ENCODE measurements at regions not wholly inside any gene's neighbourhood (a gene's known extent, or its start where the extent isn't known, plus 50 kb on each side); places are given as distances from the start of the nearest gene placed in this dataset.

- H3K4me3 ChIP-seq (ENCODE audit: low read depth, low read length), result no peak overlapping the region
- H3K4me1 ChIP-seq, result no peaks in the 10 kb centered on the region
- no peaks in the 10 kb centered on the region for H3K9me3 ChIP-seq
- no peak for DNase-seq
- TF ChIP-seq, protein P1, sequence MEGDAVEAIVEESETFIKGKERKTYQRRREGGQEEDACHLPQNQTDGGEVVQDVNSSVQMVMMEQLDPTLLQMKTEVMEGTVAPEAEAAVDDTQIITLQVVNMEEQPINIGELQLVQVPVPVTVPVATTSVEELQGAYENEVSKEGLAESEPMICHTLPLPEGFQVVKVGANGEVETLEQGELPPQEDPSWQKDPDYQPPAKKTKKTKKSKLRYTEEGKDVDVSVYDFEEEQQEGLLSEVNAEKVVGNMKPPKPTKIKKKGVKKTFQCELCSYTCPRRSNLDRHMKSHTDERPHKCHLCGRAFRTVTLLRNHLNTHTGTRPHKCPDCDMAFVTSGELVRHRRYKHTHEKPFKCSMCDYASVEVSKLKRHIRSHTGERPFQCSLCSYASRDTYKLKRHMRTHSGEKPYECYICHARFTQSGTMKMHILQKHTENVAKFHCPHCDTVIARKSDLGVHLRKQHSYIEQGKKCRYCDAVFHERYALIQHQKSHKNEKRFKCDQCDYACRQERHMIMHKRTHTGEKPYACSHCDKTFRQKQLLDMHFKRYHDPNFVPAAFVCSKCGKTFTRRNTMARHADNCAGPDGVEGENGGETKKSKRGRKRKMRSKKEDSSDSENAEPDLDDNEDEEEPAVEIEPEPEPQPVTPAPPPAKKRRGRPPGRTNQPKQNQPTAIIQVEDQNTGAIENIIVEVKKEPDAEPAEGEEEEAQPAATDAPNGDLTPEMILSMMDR (IDR thresholded peaks at IDR 0.05; ENCODE audit: low read depth, low read length), result no peak
- no peaks in the 10 kb centered on the region for H3K36me3 ChIP-seq
- H3K27me3 ChIP-seq, result no peaks in the 10 kb centered on the region
Observed at GRCh38 chr13:76131551-76131950, 495.4 kb downstream of the LMO7 start.

DNA sequence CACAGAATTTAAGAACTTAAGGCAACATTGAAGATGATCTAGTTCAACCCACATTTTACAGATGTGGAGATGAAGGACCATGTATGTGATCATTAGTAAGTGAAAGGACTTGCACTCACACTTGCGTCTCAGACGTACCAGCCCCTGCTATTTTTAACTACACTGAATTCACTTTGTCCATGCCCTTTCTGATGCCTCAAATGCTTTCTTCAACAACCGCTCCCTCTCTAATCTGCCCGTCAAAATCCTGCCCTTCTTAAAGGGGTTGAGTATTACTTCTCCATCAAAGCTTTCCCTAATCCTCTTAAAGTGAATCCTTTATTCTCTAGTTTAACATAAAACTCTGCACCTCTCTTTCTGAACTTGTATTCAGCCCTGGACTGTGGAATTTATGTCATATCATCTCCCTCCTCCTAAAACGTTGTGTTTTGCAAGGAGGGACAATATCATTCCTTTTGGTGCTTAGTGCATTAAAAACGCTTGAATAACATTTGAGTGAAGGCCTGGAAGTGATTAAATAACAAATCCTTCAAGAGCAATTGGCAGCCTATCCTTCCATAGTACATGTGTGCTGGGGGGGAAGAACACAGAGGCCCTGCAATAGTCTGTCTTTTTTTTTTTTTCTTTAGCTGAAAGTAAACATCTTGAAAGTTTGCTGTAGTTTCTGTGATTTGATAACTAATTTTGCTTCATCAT lies 493.3 kb downstream of the LMO7 start:
- no peak for DNase-seq
- TF ChIP-seq, protein P1 (IDR thresholded peaks at IDR 0.05; ENCODE audit: low read depth, low read length), result no peak
- no peaks in the 10 kb centered on the region for H3K27me3 ChIP-seq
- H3K9me3 ChIP-seq, result no peaks in the 10 kb centered on the region
- no peaks in the 10 kb centered on the region for H3K36me3 ChIP-seq
- no peaks in the 10 kb centered on the region for H3K4me1 ChIP-seq
- H3K4me3 ChIP-seq (ENCODE audit: low read depth, low read length), result no peak overlapping the region

- Histone ChIP-seq H3K27me3 (no peaks in the 10 kb centered on the region), H3K4me1 (no peaks in the 10 kb centered on the region), H3K4me3 (ENCODE audit: low read depth, low read length) (no peak overlapping the region), H3K36me3 (no peaks in the 10 kb centered on the region), H3K9me3 (no peaks in the 10 kb centered on the region)
- TF ChIP-seq, protein P1 (IDR thresholded peaks at IDR 0.05; ENCODE audit: low read depth, low read length), result no peak
- DNase-seq, result no peak
Observed at GRCh38 chr13:76127922-76128321, 491.8 kb downstream of the LMO7 start.

DNA sequence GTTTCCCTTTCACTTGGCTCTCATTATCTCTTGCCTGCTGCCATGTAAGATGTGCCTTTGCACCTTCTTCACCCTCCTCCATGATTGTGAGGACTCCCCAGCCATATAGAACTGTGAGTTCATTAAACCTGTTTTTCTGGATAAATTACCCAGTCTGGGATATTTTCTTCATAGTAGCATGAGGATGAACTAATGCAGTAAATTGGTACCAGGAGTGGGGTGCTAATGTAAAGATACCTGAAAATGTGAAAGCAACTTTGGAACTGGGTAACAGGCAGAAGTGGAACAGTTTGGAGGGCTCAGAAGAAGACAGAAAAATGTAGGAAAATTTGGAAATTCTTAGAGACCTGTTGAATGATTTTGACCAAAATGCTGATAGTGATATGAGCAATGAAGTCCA lies 487.4 kb downstream of the LMO7 start:
- H3K36me3 ChIP-seq, result no peaks in the 10 kb centered on the region
- TF ChIP-seq, protein P1 (IDR thresholded peaks at IDR 0.05; ENCODE audit: low read depth, low read length), result no peak
- no peak for DNase-seq

DNA sequence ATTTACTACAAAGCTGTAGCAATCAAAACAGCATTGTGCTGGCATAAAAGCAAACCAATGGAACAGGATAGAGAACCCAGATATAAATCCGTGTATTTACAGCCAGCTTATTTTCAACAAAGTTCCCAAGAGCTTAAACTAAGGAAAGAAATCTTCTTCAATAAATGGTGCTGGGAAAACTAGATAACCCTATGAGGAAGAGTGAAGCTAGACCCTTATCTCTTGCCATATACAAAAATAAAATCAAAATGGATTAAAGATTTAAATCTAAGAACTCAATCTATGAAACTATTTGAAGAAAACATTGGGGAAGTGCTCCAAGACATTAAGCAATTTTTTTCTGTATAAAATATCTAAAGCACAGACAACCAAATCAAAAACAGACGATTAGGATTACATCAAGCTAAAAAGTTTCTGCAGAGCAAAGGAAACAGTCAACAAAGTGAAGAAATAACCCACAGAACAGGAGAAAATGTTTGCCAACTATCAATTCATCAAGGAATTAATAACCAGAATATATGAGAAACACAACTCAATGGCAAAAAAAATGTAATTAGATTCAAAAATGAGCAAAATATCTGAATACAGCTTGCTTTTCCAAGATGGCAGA lies 480.7 kb downstream of the LMO7 start:
- no peaks in the 10 kb centered on the region for H3K27me3 ChIP-seq
- H3K9me3 ChIP-seq, result no peaks in the 10 kb centered on the region
- DNase-seq, result no peak
- no peak overlapping the region for H3K4me3 ChIP-seq (ENCODE audit: low read depth, low read length)
- no peaks in the 10 kb centered on the region for H3K4me1 ChIP-seq
- no peaks in the 10 kb centered on the region for H3K36me3 ChIP-seq
- TF ChIP-seq, protein P1 (IDR thresholded peaks at IDR 0.05; ENCODE audit: low read depth, low read length), result no peak

More for the DNA sequence above, 487.4 kb downstream of the LMO7 start:
- Histone ChIP-seq H3K4me3 (ENCODE audit: low read depth, low read length) (no peak overlapping the region), H3K9me3 (no peaks in the 10 kb centered on the region), H3K27me3 (no peaks in the 10 kb centered on the region), H3K4me1 (no peaks in the 10 kb centered on the region)

DNA sequence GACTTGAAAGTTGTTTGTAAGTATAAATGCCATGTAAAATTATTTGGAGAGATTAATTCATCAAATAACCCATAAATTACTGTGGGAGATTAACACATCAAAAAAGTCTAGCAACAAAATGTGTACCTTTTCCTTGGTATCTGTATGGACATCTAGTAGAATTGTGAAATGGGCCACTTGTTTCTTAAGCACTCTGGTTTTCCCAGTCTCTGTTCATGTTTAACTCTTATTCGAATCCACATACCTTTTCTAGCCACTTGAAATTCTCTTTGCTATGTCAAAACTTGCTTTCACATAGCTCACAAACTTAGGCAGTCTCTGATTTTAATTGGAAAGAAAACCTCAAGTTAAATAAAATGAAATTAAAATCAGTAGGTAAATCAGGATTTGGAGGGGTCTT lies 470.6 kb downstream of the LMO7 start:
- no peak overlapping the region for H3K4me3 ChIP-seq (ENCODE audit: low read depth, low read length)
- H3K27me3 ChIP-seq, result no peaks in the 10 kb centered on the region
- no peaks in the 10 kb centered on the region for H3K36me3 ChIP-seq
- TF ChIP-seq, protein P1 (IDR thresholded peaks at IDR 0.05; ENCODE audit: low read depth, low read length), result no peak
- H3K4me1 ChIP-seq, result no peaks in the 10 kb centered on the region
- no peak for DNase-seq
- no peaks in the 10 kb centered on the region for H3K9me3 ChIP-seq
